Naive thymus-derived CD8-positive, alpha-beta T cell (primary cell): ENCODE measurements at regions not wholly inside any gene's neighbourhood (a gene's known extent, or its start where the extent isn't known, plus 50 kb on each side); places are given as distances from the start of the nearest gene placed in this dataset.

Experiments used
- ATAC-seq, 2 donors: fragments of 150-1000 bp; cut with Tn5 transposase in 1 of 2; sonication (Bioruptor Pico), chemical (Tn5 transposase) in 1 of 2; 1 replicate in 1 of 2; 2 replicates in 1 of 2; pipeline ENCODE4 v1.10.0; 2021; ENCODE audit warnings: mild to moderate bottlenecking in 2 of 2, moderate library complexity in 2 of 2
- POLR2A ChIA-PET: fragments of 350-600 bp; sonication (Branson Sonifier 250); formaldehyde crosslinking; loops from one replicate; lab custom pipeline; 2021; ENCODE audit warnings: antibody characterized with exemption; lab: Charles Lee
- DNase-seq, 10 donors: peaks; one replicate each; pipeline versions ENCODE4 v3.0.0 to v3.0.0-alpha.2; 2020 to 2022
- H3K27ac Mint-ChIP-seq, 10 donors: one replicate each; pipeline ENCODE4 v1.8.0; 2020 to 2022; ENCODE audit warnings: mild to moderate bottlenecking in 10 of 10, mixed read lengths in 10 of 10, moderate library complexity in 4 of 10, inconsistent platforms in 1 of 10
- H3K27me3 Mint-ChIP-seq, 5 donors: one replicate each; pipeline ENCODE4 v1.8.0; 2021 to 2022; ENCODE audit warnings: mixed read lengths in 5 of 5
- H3K36me3 Mint-ChIP-seq, 3 donors: one replicate each; pipeline ENCODE4 v1.8.0; 2020 to 2022; ENCODE audit warnings: mixed read lengths in 3 of 3, mild to moderate bottlenecking in 2 of 3, inconsistent platforms in 1 of 3
- H3K4me1 Mint-ChIP-seq, 4 donors: one replicate each; pipeline ENCODE4 v1.8.0; 2021 to 2022; ENCODE audit warnings: mixed read lengths in 4 of 4
- H3K4me3 Mint-ChIP-seq, 10 donors: one replicate each; pipeline ENCODE4 v1.8.0; 2020 to 2022; ENCODE audit warnings: mild to moderate bottlenecking in 10 of 10, mixed read lengths in 10 of 10, moderate library complexity in 6 of 10, inconsistent platforms in 1 of 10
- H3K9me3 Mint-ChIP-seq, 9 donors: one replicate each; pipeline ENCODE4 v1.8.0; 2020 to 2022; ENCODE audit warnings: mixed read lengths in 9 of 9, mild to moderate bottlenecking in 3 of 9, inconsistent platforms in 1 of 9, moderate library complexity in 1 of 9

- H3K27me3 Mint-ChIP-seq, result peaks cover 3 to 17% (median 7%) of the 10 kb centered on the region in 5 donors
- H3K4me3 Mint-ChIP-seq, result no peak overlapping the region
- peaks cover 0 to 1% (median 0%) of the 10 kb centered on the region in 3 donors for H3K36me3 Mint-ChIP-seq
- POLR2A ChIA-PET, result interaction anchor here (0.5 kb wide), 1 partner anchor 21 kb away, joined by 6 read pairs; no protein-coding TSS in a partner anchor
- no peaks in the 10 kb centered on the region for H3K9me3 Mint-ChIP-seq
- DNase-seq (no peak), ATAC-seq (no peak)
- H3K4me1 Mint-ChIP-seq, result peaks cover 9 to 12% (median 11%) of the 10 kb centered on the region in 4 donors
- H3K27ac Mint-ChIP-seq, result no peak overlapping the region
Measured at GRCh38 chr12:45646851-45647581, 82.5 kb upstream of the ARID2 start.

- Mint-ChIP-seq H3K27ac (no peak overlapping the region), H3K4me3 (no peak overlapping the region), H3K4me1 (peaks cover 9 to 12% (median 11%) of the 10 kb centered on the region in 4 donors), H3K27me3 (peaks cover 3 to 17% (median 7%) of the 10 kb centered on the region in 5 donors), H3K9me3 (no peaks in the 10 kb centered on the region), H3K36me3 (peaks cover 0 to 1% (median 0%) of the 10 kb centered on the region in 3 donors)
- POLR2A ChIA-PET, result no interaction called here
- no peak for ATAC-seq
- no peak for DNase-seq
Measured at GRCh38 chr12:45648070-45648469, 81.4 kb upstream of the ARID2 start.

- Mint-ChIP-seq H3K27me3 (peaks cover 3 to 17% (median 7%) of the 10 kb centered on the region in 5 donors), H3K36me3 (peaks cover 0 to 1% (median 0%) of the 10 kb centered on the region in 3 donors), H3K4me3 (no peak overlapping the region), H3K4me1 (peaks cover 0 to 7% (median 6%) of the 10 kb centered on the region in 4 donors), H3K27ac (no peak overlapping the region), H3K9me3 (no peaks in the 10 kb centered on the region)
- DNase-seq (no peak), ATAC-seq (no peak)
- POLR2A ChIA-PET, result no interaction called here
Measured at GRCh38 chr12:45651029-45651428, 78.5 kb upstream of the ARID2 start.

GRCh38 chr12:45654002-45654665 is 75.4 kb upstream of the ARID2 start:
- Mint-ChIP-seq H3K4me1 (peaks cover 0 to 9% (median 5%) of the 10 kb centered on the region in 4 donors), H3K36me3 (peaks cover 0 to 1% (median 0%) of the 10 kb centered on the region in 3 donors), H3K9me3 (no peaks in the 10 kb centered on the region), H3K4me3 (no peak overlapping the region), H3K27me3 (peaks cover 3 to 17% (median 7%) of the 10 kb centered on the region in 5 donors), H3K27ac (no peak overlapping the region)
- DNase-seq, result no peak
- POLR2A ChIA-PET, result interaction anchor here (2.0 kb wide), 1 partner anchor 75 kb away, joined by 12 read pairs; the partner anchor contains the start of gene ARID2
- no peak for ATAC-seq

GRCh38 chr12:45655186-45655585 is 74.3 kb upstream of the ARID2 start:
- H3K27ac Mint-ChIP-seq, result no peak overlapping the region
- peaks cover 0 to 4% (median 0%) of the 10 kb centered on the region in 9 donors for H3K9me3 Mint-ChIP-seq
- H3K27me3 Mint-ChIP-seq, result peaks cover 0 to 8% (median 3%) of the 10 kb centered on the region in 5 donors
- DNase-seq, result peak; percentile 26 to 86 (median 61)
- no peak overlapping the region for H3K4me3 Mint-ChIP-seq
- POLR2A ChIA-PET, result interaction anchor here (1.1 to 2.0 kb wide), 3 partner anchors 71 to 334 kb away, joined by 4 to 12 read pairs (median 5); partner anchors contain the start of gene ARID2
- no peaks in the 10 kb centered on the region for H3K36me3 Mint-ChIP-seq
- H3K4me1 Mint-ChIP-seq, result peaks cover 0 to 9% (median 3%) of the 10 kb centered on the region in 4 donors
- ATAC-seq, result peak; percentile 100

GRCh38 chr12:45655743-45656142 is 73.8 kb upstream of the ARID2 start:
- POLR2A ChIA-PET, result interaction anchor here (1.1 to 2.0 kb wide), 3 partner anchors 71 to 334 kb away, joined by 4 to 12 read pairs (median 5); partner anchors contain the start of gene ARID2
- H3K36me3 Mint-ChIP-seq, result no peaks in the 10 kb centered on the region
- H3K9me3 Mint-ChIP-seq, result peaks cover 0 to 4% (median 0%) of the 10 kb centered on the region in 9 donors
- no peak for DNase-seq
- ATAC-seq, result no peak
- H3K27ac Mint-ChIP-seq, result peak overlapping the region in 3 of 10 donors; percentile 8 to 74 (median 12)
- peaks cover 0 to 5% (median 0%) of the 10 kb centered on the region in 5 donors for H3K27me3 Mint-ChIP-seq
- H3K4me1 Mint-ChIP-seq, result peaks cover 0 to 9% (median 3%) of the 10 kb centered on the region in 4 donors
- no peak overlapping the region for H3K4me3 Mint-ChIP-seq

GRCh38 chr12:45658020-45658419 is 71.5 kb upstream of the ARID2 start:
- no peak for DNase-seq
- Mint-ChIP-seq H3K4me3 (no peak overlapping the region), H3K9me3 (peaks cover 0 to 4% (median 0%) of the 10 kb centered on the region in 9 donors), H3K27me3 (peaks cover 0 to 5% (median 0%) of the 10 kb centered on the region in 5 donors), H3K27ac (peak overlapping the region in 1 of 10 donors; percentile 22), H3K4me1 (peaks cover 0 to 9% (median 3%) of the 10 kb centered on the region in 4 donors), H3K36me3 (no peaks in the 10 kb centered on the region)
- POLR2A ChIA-PET, result no interaction called here
- no peak for ATAC-seq

GRCh38 chr12:45660330-45660729 is 69.2 kb upstream of the ARID2 start:
- ATAC-seq, result no peak

GRCh38 chr12:45663455-45663854 is 66.1 kb upstream of the ARID2 start:
- POLR2A ChIA-PET, result interaction anchor here (0.6 kb wide), 1 partner anchor 79 kb away, joined by 3 read pairs; no protein-coding TSS in a partner anchor
- Mint-ChIP-seq H3K4me3 (no peak overlapping the region), H3K27ac (no peak overlapping the region), H3K4me1 (peaks cover 2 to 12% (median 7%) of the 10 kb centered on the region in 4 donors), H3K36me3 (no peaks in the 10 kb centered on the region), H3K9me3 (peaks cover 0 to 4% (median 0%) of the 10 kb centered on the region in 9 donors), H3K27me3 (peaks cover 0 to 5% (median 0%) of the 10 kb centered on the region in 5 donors)
- no peak for DNase-seq
- ATAC-seq, result no peak

More at GRCh38 chr12:45660330-45660729, 69.2 kb upstream of the ARID2 start:
- POLR2A ChIA-PET, result no interaction called here
- Mint-ChIP-seq H3K27ac (no peak overlapping the region), H3K27me3 (peaks cover 0 to 5% (median 0%) of the 10 kb centered on the region in 5 donors), H3K9me3 (peaks cover 0 to 4% (median 0%) of the 10 kb centered on the region in 9 donors), H3K4me1 (peaks cover 0 to 13% (median 5%) of the 10 kb centered on the region in 4 donors), H3K36me3 (no peaks in the 10 kb centered on the region), H3K4me3 (no peak overlapping the region)
- no peak for DNase-seq

- DNase-seq (no peak), ATAC-seq (no peak)
- peaks cover 0 to 2% (median 0%) of the 10 kb centered on the region in 9 donors for H3K9me3 Mint-ChIP-seq
- H3K27me3 Mint-ChIP-seq, result no peaks in the 10 kb centered on the region
- no peak overlapping the region for H3K4me3 Mint-ChIP-seq
- POLR2A ChIA-PET, result interaction anchor here (5.9 kb wide), 1 partner anchor 62 kb away, joined by 62 read pairs; the partner anchor contains the start of gene ARID2
- H3K27ac Mint-ChIP-seq, result peak overlapping the region in 1 of 10 donors; percentile 3
- no peaks in the 10 kb centered on the region for H3K36me3 Mint-ChIP-seq
- peaks cover 8 to 35% (median 22%) of the 10 kb centered on the region in 4 donors for H3K4me1 Mint-ChIP-seq
Measured at GRCh38 chr12:45665941-45666340, 63.6 kb upstream of the ARID2 start.

GRCh38 chr12:45666396-45666795 is 63.1 kb upstream of the ARID2 start:
- Mint-ChIP-seq H3K9me3 (peaks cover 0 to 2% (median 0%) of the 10 kb centered on the region in 9 donors), H3K4me1 (peaks cover 8 to 39% (median 24%) of the 10 kb centered on the region in 4 donors), H3K4me3 (no peak overlapping the region), H3K36me3 (no peaks in the 10 kb centered on the region), H3K27ac (peak overlapping the region in 1 of 10 donors; percentile 3), H3K27me3 (no peaks in the 10 kb centered on the region)
- POLR2A ChIA-PET, result interaction anchor here (5.9 kb wide), 1 partner anchor 61 kb away, joined by 62 read pairs; the partner anchor contains the start of gene ARID2
- DNase-seq (no peak), ATAC-seq (no peak)

- Mint-ChIP-seq H3K27ac (peak overlapping the region in 1 of 10 donors; percentile 25), H3K4me3 (no peak overlapping the region), H3K9me3 (peaks cover 0 to 2% (median 0%) of the 10 kb centered on the region in 9 donors), H3K27me3 (no peaks in the 10 kb centered on the region), H3K4me1 (peaks cover 8 to 39% (median 24%) of the 10 kb centered on the region in 4 donors), H3K36me3 (no peaks in the 10 kb centered on the region)
- POLR2A ChIA-PET, result interaction anchor here (5.9 kb wide), 1 partner anchor 61 kb away, joined by 62 read pairs; the partner anchor contains the start of gene ARID2
- ATAC-seq, result no peak
- no peak for DNase-seq
Measured at GRCh38 chr12:45666816-45667215, 62.7 kb upstream of the ARID2 start.
